Type B pancreatic cell (in vitro differentiated cells): ENCODE measurements at regions not wholly inside any gene's neighbourhood (a gene's known extent, or its start where the extent isn't known, plus 50 kb on each side); places are given as distances from the start of the nearest gene placed in this dataset.
A peak's percentile ranks its signal among the peaks of the same experiment; 100 is the strongest.

ENCODE experiments used
- DNase-seq: peaks from one replicate; pipeline ENCODE4 v3.0.0; 2021; ENCODE audit warnings: mixed read lengths; ENCODE audit not compliant: unreplicated experiment; ENCODE audit errors: extremely low spot score
- H3K27ac Mint-ChIP-seq: 2 replicates; pipeline ENCODE4 v1.8.0; 2021; ENCODE audit warnings: mild to moderate bottlenecking, mixed read lengths
- H3K27me3 Mint-ChIP-seq: 2 replicates; pipeline ENCODE4 v1.8.0; 2021; ENCODE audit warnings: mixed read lengths
- H3K36me3 Mint-ChIP-seq: 2 replicates; pipeline ENCODE4 v1.8.0; 2021; ENCODE audit warnings: mixed read lengths
- H3K4me1 Mint-ChIP-seq: one replicate; pipeline ENCODE4 v1.8.0; 2021; ENCODE audit warnings: mixed read lengths; ENCODE audit not compliant: unreplicated experiment
- H3K4me3 Mint-ChIP-seq: 2 replicates; pipeline ENCODE4 v1.8.0; 2021; ENCODE audit warnings: mild to moderate bottlenecking, mixed read lengths
- H3K9me3 Mint-ChIP-seq: 2 replicates; pipeline ENCODE4 v1.8.0; 2021; ENCODE audit warnings: mixed read lengths
- CTCF ChIP-seq: fragments of 200-600 bp; sonication (generic); conservative IDR thresholded peaks from 2 replicates; pipeline ENCODE4 v1.5.0; 2021; ENCODE audit warnings: antibody characterized with exemption, mild to moderate bottlenecking

GRCh38 chr5:33170411-33170810, 270.4 kb upstream of the TARS1 start:
- DNase-seq: no peak
- Mint-ChIP-seq H3K4me1 (no peaks in the 10 kb centered on the region), H3K36me3 (no peaks in the 10 kb centered on the region), H3K4me3 (no peak overlapping the region), H3K9me3 (peaks cover 13% of the 10 kb centered on the region), H3K27me3 (no peaks in the 10 kb centered on the region), H3K27ac (no peak overlapping the region)
- no peak for TF ChIP-seq CTCF

- no peaks in the 10 kb centered on the region for H3K27me3 Mint-ChIP-seq
- TF ChIP-seq CTCF: no peak
- no peak overlapping the region for H3K4me3 Mint-ChIP-seq
- no peaks in the 10 kb centered on the region for H3K4me1 Mint-ChIP-seq
- H3K27ac Mint-ChIP-seq: no peak overlapping the region
- H3K9me3 Mint-ChIP-seq: peaks cover 13% of the 10 kb centered on the region
- DNase-seq: no peak
- H3K36me3 Mint-ChIP-seq: no peaks in the 10 kb centered on the region
Observed at GRCh38 chr5:33174383-33174782, 266.4 kb upstream of the TARS1 start.

- Mint-ChIP-seq H3K4me1 (peaks cover 9% of the 10 kb centered on the region), H3K4me3 (no peak overlapping the region), H3K36me3 (no peaks in the 10 kb centered on the region), H3K9me3 (no peaks in the 10 kb centered on the region), H3K27me3 (no peaks in the 10 kb centered on the region), H3K27ac (no peak overlapping the region)
- no peak for DNase-seq
- no peak for TF ChIP-seq CTCF
Observed at GRCh38 chr5:33179301-33179700, 261.5 kb upstream of the TARS1 start.

GRCh38 chr5:33180900-33181299, 259.9 kb upstream of the TARS1 start:
- TF ChIP-seq CTCF: peak; percentile 66
- H3K4me3 Mint-ChIP-seq: no peak overlapping the region
- peaks cover 11% of the 10 kb centered on the region for H3K4me1 Mint-ChIP-seq
- no peaks in the 10 kb centered on the region for H3K36me3 Mint-ChIP-seq
- no peak overlapping the region for H3K27ac Mint-ChIP-seq
- DNase-seq: no peak
- no peaks in the 10 kb centered on the region for H3K9me3 Mint-ChIP-seq
- H3K27me3 Mint-ChIP-seq: no peaks in the 10 kb centered on the region

- no peak overlapping the region for H3K4me3 Mint-ChIP-seq
- H3K9me3 Mint-ChIP-seq: no peaks in the 10 kb centered on the region
- no peaks in the 10 kb centered on the region for H3K27me3 Mint-ChIP-seq
- no peak for DNase-seq
- TF ChIP-seq CTCF: no peak
- H3K27ac Mint-ChIP-seq: no peak overlapping the region
- H3K36me3 Mint-ChIP-seq: no peaks in the 10 kb centered on the region
- H3K4me1 Mint-ChIP-seq: peaks cover 11% of the 10 kb centered on the region
Observed at GRCh38 chr5:33182986-33183385, 257.8 kb upstream of the TARS1 start.

GRCh38 chr5:33184367-33184766, 256.4 kb upstream of the TARS1 start:
- DNase-seq: no peak
- no peaks in the 10 kb centered on the region for H3K27me3 Mint-ChIP-seq
- peaks cover 11% of the 10 kb centered on the region for H3K4me1 Mint-ChIP-seq
- H3K36me3 Mint-ChIP-seq: no peaks in the 10 kb centered on the region
- no peaks in the 10 kb centered on the region for H3K9me3 Mint-ChIP-seq
- no peak overlapping the region for H3K27ac Mint-ChIP-seq
- H3K4me3 Mint-ChIP-seq: no peak overlapping the region
- no peak for TF ChIP-seq CTCF
